ENCODE measurements at regions not wholly inside any gene's neighbourhood (a gene's known extent, or its start where the extent isn't known, plus 50 kb on each side); places are given as distances from the start of the nearest gene placed in this dataset.

GRCh38 chr10:30784897-30785605 lies 155.5 kb upstream of the LYZL2 start:
- peak; percentile 82 for DNase-seq (ENCODE audit: low read depth)
- peak overlapping the region; percentile 10 for H3K4me3 ChIP-seq (ENCODE audit: control insufficient read depth, low read depth, low read length)
- TF ChIP-seq, protein P1, sequence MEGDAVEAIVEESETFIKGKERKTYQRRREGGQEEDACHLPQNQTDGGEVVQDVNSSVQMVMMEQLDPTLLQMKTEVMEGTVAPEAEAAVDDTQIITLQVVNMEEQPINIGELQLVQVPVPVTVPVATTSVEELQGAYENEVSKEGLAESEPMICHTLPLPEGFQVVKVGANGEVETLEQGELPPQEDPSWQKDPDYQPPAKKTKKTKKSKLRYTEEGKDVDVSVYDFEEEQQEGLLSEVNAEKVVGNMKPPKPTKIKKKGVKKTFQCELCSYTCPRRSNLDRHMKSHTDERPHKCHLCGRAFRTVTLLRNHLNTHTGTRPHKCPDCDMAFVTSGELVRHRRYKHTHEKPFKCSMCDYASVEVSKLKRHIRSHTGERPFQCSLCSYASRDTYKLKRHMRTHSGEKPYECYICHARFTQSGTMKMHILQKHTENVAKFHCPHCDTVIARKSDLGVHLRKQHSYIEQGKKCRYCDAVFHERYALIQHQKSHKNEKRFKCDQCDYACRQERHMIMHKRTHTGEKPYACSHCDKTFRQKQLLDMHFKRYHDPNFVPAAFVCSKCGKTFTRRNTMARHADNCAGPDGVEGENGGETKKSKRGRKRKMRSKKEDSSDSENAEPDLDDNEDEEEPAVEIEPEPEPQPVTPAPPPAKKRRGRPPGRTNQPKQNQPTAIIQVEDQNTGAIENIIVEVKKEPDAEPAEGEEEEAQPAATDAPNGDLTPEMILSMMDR (conservative IDR thresholded peaks at IDR 0.05; ENCODE audit: control insufficient read depth, insufficient read depth, low read depth, low read length), result no peak

DNA sequence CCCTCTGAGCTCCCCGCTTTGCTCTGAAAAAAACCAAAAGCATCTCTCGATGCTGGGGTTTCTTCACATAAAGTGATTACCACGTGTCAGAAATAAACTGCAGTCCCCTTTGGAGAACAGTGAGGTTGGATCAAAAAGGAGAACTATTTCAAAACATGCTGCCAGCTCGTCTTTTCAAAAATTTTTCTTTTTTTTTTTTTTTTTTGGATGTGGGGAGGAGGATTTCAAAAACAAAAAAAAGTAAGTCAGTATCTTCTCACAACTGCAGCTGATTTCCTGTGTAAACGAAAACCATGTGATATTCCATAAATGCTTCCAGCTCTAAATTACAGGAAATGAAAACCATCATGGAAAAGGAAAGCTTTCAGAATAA lies 155.0 kb upstream of the LYZL2 start:
- TF ChIP-seq, protein P1 (conservative IDR thresholded peaks at IDR 0.05; ENCODE audit: control insufficient read depth, insufficient read depth, low read depth, low read length), result no peak
- DNase-seq (ENCODE audit: low read depth), result peak; percentile 88
- H3K4me3 ChIP-seq (ENCODE audit: control insufficient read depth, low read depth, low read length), result peak overlapping the region; percentile 10

DNA sequence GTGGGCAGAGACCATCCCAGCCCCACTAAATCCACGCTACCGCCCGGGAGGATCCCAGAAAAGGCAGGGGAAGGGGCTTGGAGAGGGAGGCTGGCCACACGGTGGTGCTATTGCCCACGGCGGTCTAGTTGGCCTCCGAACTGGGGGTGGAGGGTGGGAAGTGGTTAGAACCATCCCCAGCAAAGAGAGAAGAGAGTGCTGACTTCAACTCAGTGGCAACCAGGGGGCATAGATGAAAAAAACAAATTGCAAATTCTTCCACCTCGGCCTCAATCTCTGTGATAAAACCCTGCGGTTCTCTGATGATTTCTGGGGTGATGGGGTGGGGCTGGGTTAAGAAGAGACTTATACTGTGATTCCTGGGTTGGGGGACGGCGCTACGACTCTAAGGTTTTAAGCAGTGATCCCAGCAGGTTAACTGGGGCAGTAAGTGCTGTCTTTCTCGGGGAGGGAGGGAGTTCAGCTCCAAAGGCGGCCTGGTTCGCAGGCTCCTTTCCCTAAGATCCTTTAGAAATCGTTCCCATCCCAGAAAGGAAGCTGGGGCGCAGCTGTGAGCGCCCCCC lies 154.5 kb upstream of the LYZL2 start:
- DNase-seq (ENCODE audit: low read depth), result peak; percentile 93
- H3K4me3 ChIP-seq (ENCODE audit: control insufficient read depth, low read depth, low read length), result no peak overlapping the region
- TF ChIP-seq, protein P1 (conservative IDR thresholded peaks at IDR 0.05; ENCODE audit: control insufficient read depth, insufficient read depth, low read depth, low read length), result peak; percentile 88

DNA sequence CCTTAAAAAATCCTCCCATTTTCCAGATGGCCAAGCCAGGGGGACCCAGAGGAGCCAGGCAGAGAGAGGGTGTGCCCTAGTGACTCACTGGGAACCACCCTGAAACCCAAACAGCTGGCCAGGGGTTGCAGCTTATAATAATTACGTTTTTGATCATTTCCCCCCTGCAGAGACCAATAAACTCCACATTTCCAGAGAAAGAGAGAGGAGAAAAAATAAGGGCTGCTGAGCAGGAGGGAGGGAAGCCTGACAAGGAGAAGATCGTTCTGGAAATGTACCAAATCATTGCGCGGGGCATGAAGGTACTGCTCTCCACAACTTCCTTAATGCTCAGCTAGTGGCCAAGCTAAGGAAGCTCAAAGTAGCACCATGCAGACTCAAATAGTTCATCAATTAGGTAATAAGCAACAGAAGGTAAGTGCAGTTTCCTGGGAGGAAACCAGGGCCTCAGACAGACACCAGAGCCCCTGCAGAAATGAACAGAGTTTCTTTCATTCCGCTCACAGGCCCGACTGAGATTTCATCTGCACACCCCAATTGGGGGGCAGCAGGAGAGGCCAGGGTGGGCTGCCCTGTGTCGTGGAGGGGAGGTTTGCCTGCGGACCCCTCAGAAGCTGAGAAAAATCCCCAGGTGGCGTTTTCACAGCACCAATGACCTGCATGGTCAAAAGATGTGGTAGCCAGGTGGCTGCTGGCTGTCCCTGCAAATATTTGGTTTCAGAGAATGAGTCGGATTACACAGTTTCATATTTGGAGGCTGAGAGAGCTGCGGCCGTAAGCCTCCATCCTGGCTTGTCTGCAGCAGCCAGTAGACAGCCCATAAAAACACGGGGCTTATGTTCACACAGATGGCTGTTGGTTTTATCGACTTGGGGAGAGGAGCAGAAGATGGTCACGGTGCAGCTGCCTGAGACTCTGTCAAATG lies 153.2 kb upstream of the LYZL2 start:
- TF ChIP-seq, protein P1 (conservative IDR thresholded peaks at IDR 0.05; ENCODE audit: control insufficient read depth, insufficient read depth, low read depth, low read length), result no peak
- no peak overlapping the region for H3K4me3 ChIP-seq (ENCODE audit: control insufficient read depth, low read depth, low read length)
- peak; percentile 88 for DNase-seq (ENCODE audit: low read depth)

DNA sequence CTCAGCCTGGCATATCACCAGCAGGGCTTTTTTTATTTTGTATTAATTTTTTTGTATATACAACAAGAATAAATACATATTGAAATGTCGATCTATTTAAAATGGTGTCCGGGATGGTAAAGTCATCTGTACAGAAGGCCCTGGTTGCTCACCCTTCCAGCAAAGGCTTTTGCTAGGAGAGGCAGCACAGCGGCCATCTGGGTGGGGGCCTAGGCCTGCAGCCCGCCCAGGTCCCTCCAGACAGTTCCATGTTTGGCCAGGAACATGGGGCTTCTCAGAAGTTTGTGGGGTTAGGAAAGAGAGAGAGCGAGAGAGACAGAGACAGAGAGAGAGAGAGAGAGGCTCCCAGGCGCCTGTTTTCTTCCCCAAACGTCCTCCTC lies 152.6 kb upstream of the LYZL2 start:
- no peak overlapping the region for H3K4me3 ChIP-seq (ENCODE audit: control insufficient read depth, low read depth, low read length)
- TF ChIP-seq, protein P1 (conservative IDR thresholded peaks at IDR 0.05; ENCODE audit: control insufficient read depth, insufficient read depth, low read depth, low read length), result no peak
- DNase-seq (ENCODE audit: low read depth), result no peak

GRCh38 chr10:30781670-30782121 lies 152.1 kb upstream of the LYZL2 start:
- no peak overlapping the region for H3K4me3 ChIP-seq (ENCODE audit: control insufficient read depth, low read depth, low read length)
- no peak for DNase-seq (ENCODE audit: low read depth)
- TF ChIP-seq, protein P1 (conservative IDR thresholded peaks at IDR 0.05; ENCODE audit: control insufficient read depth, insufficient read depth, low read depth, low read length), result no peak
